Endodermal cell (in vitro differentiated cells): ENCODE measurements at regions not wholly inside any gene's neighbourhood (a gene's known extent, or its start where the extent isn't known, plus 50 kb on each side); places are given as distances from the start of the nearest gene placed in this dataset.

Source experiments
- DNase-seq: peaks from one replicate; pipeline ENCODE4 v3.0.0-alpha.2; 2017
- H3K27ac ChIP-seq: 2 replicates; pipeline ENCODE4 v1.5.1; 2013; ENCODE audit warnings: mild to moderate bottlenecking, low read depth, low read length, moderate library complexity
- H3K27me3 ChIP-seq: 2 replicates; pipeline ENCODE4 v1.6.1; 2013; ENCODE audit warnings: mild to moderate bottlenecking, low read length, moderate library complexity; ENCODE audit not compliant: insufficient read depth, control insufficient read depth, poor library complexity, severe bottlenecking
- H3K36me3 ChIP-seq: 2 replicates; pipeline ENCODE4 v1.7.0; 2013; ENCODE audit warnings: mild to moderate bottlenecking, low read length, moderate library complexity; ENCODE audit not compliant: control insufficient read depth, insufficient read depth
- H3K4me1 ChIP-seq: one replicate; pipeline ENCODE4 v1.7.0; 2013; ENCODE audit warnings: low read length; ENCODE audit not compliant: control insufficient read depth, insufficient read depth
- H3K4me3 ChIP-seq: 2 replicates; pipeline ENCODE4 v1.5.1; 2013; ENCODE audit warnings: mild to moderate bottlenecking, low read length, moderate library complexity
- H3K9ac ChIP-seq: 2 replicates; pipeline ENCODE4 v1.6.1; 2013; ENCODE audit warnings: mild to moderate bottlenecking, low read length, moderate library complexity; ENCODE audit not compliant: poor library complexity, severe bottlenecking; ENCODE audit errors: extremely low read depth
- H3K9me3 ChIP-seq: 2 replicates; pipeline ENCODE4 v1.6.1; 2013; ENCODE audit warnings: mild to moderate bottlenecking, low read length, moderate library complexity; ENCODE audit not compliant: control insufficient read depth
- H3K27ac Mint-ChIP-seq: 2 replicates; pipeline ENCODE4 v1.8.0; 2020; ENCODE audit warnings: mixed read lengths
- H3K27me3 Mint-ChIP-seq: 2 replicates; pipeline ENCODE4 v1.8.0; 2021; ENCODE audit warnings: mild to moderate bottlenecking, mixed read lengths; ENCODE audit not compliant: insufficient read depth
- H3K36me3 Mint-ChIP-seq: 2 replicates; pipeline ENCODE4 v1.8.0; 2020; ENCODE audit warnings: low read depth, mixed read lengths
- H3K4me1 Mint-ChIP-seq: 2 replicates; pipeline ENCODE4 v1.8.0; 2020; ENCODE audit warnings: mixed read lengths
- H3K4me3 Mint-ChIP-seq: 2 replicates; pipeline ENCODE4 v1.8.0; 2020; ENCODE audit warnings: mild to moderate bottlenecking, moderate library complexity, mixed read lengths
- H3K9me3 Mint-ChIP-seq: 2 replicates; pipeline ENCODE4 v1.8.0; 2020; ENCODE audit warnings: mild to moderate bottlenecking, mixed read lengths
- WGBS, 2 experiments: methylation state at CpG; one replicate each; pipeline versions ENCODE4 v1.1.5 to v1.1.7; 2013; ENCODE audit warnings: missing lambda C conversion rate in 2 of 2, mixed read lengths in 1 of 2; ENCODE audit not compliant: insufficient coverage in 1 of 2, insufficient read length in 1 of 2; 5-methylcytosine and 5-hydroxymethylcytosine counted together
- TF ChIP-seq, protein P1 (sequence below): fragments of 200-600 bp; sonication (generic); conservative IDR thresholded peaks from 2 replicates; pipeline ENCODE4 v1.5.0; 2021; ENCODE audit warnings: antibody characterized with exemption, mild to moderate bottlenecking

DNA sequence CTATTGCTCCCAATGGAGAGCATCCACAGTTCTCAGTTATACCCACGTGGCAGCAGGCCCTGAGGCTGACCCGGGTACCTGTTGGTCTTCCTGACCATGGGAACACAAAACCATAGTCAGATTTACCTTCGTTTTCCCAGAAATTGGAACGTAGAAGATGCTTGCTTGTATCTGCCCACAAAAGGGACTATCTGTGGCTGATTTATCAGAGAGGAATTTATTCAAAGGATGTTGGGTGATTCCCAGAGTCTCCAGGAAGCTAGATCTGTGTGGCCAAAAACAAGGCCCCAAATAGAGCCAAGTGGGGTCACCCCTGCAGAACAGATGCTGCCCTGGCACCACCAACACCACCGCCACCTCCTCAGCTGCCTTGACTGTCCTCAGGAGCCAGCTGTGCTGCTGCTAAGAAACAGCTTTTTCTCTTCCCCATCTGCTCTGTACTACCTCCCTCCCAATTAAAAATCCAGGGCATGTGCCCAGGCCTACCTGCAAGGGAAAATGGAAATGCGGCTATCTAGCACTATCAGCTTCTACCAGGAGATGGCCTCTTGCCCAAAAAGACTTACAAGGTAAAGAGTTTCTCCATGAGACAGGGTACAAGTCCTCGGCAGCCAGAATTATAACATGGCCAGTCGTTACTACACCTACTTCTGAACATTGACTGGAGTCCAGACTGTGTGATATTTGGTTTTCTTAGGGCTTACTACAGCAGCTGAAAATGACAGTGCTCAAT, 128.6 kb upstream of the PLEKHG7 start:
- TF ChIP-seq, protein P1, sequence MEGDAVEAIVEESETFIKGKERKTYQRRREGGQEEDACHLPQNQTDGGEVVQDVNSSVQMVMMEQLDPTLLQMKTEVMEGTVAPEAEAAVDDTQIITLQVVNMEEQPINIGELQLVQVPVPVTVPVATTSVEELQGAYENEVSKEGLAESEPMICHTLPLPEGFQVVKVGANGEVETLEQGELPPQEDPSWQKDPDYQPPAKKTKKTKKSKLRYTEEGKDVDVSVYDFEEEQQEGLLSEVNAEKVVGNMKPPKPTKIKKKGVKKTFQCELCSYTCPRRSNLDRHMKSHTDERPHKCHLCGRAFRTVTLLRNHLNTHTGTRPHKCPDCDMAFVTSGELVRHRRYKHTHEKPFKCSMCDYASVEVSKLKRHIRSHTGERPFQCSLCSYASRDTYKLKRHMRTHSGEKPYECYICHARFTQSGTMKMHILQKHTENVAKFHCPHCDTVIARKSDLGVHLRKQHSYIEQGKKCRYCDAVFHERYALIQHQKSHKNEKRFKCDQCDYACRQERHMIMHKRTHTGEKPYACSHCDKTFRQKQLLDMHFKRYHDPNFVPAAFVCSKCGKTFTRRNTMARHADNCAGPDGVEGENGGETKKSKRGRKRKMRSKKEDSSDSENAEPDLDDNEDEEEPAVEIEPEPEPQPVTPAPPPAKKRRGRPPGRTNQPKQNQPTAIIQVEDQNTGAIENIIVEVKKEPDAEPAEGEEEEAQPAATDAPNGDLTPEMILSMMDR, result peak; percentile 77
- no peaks in the 10 kb centered on the region for H3K4me1 ChIP-seq
- H3K27me3 Mint-ChIP-seq, result no peaks in the 10 kb centered on the region
- no peak overlapping the region for H3K4me3 Mint-ChIP-seq
- H3K27me3 ChIP-seq, result no peaks in the 10 kb centered on the region
- no peak overlapping the region for H3K9ac ChIP-seq
- no peaks in the 10 kb centered on the region for H3K36me3 ChIP-seq
- peaks cover 2% of the 10 kb centered on the region for H3K9me3 Mint-ChIP-seq
- no peak overlapping the region for H3K27ac ChIP-seq
- H3K4me3 ChIP-seq, result no peak overlapping the region
- H3K36me3 Mint-ChIP-seq, result no peaks in the 10 kb centered on the region
- no peak overlapping the region for H3K27ac Mint-ChIP-seq
- peak; percentile 83 for DNase-seq
- H3K4me1 Mint-ChIP-seq, result peaks cover 7% of the 10 kb centered on the region
- WGBS, 2 experiments, result 85 to 86% methylated on average over 7 to 8 of the region's 8 CpGs
- peaks cover 4% of the 10 kb centered on the region for H3K9me3 ChIP-seq

DNA sequence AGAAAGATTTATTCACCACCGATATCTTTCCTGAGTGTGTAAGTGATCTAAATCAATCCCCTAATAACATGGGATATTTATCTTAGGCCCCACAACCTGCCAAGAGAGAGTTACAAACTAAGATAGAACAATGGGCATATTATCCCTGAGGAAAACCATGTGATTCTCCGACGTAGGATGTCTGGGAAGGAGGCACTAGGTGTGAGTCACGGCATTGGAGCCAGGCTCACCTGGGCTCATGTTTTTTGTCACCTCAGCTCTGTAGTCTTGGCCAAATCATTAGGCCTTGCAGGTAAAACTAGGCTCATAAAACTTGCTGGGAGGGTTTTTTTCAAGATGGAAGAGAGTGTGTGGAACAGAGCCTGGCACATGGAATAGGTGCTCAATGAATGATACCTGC, 129.7 kb upstream of the PLEKHG7 start:
- Histone ChIP-seq H3K36me3 (no peaks in the 10 kb centered on the region), H3K4me3 (no peak overlapping the region), H3K9ac (no peak overlapping the region), H3K9me3 (peaks cover 4% of the 10 kb centered on the region), H3K4me1 (no peaks in the 10 kb centered on the region), H3K27me3 (no peaks in the 10 kb centered on the region), H3K27ac (no peak overlapping the region)
- Mint-ChIP-seq H3K4me1 (peaks cover 7% of the 10 kb centered on the region), H3K36me3 (no peaks in the 10 kb centered on the region), H3K4me3 (no peak overlapping the region), H3K27ac (no peak overlapping the region), H3K27me3 (no peaks in the 10 kb centered on the region), H3K9me3 (peaks cover 2% of the 10 kb centered on the region)
- 96 to 97% methylated on average over 3 to 4 of the region's 4 CpGs for WGBS, 2 experiments
- DNase-seq, result no peak
- TF ChIP-seq, protein P1, result no peak

DNA sequence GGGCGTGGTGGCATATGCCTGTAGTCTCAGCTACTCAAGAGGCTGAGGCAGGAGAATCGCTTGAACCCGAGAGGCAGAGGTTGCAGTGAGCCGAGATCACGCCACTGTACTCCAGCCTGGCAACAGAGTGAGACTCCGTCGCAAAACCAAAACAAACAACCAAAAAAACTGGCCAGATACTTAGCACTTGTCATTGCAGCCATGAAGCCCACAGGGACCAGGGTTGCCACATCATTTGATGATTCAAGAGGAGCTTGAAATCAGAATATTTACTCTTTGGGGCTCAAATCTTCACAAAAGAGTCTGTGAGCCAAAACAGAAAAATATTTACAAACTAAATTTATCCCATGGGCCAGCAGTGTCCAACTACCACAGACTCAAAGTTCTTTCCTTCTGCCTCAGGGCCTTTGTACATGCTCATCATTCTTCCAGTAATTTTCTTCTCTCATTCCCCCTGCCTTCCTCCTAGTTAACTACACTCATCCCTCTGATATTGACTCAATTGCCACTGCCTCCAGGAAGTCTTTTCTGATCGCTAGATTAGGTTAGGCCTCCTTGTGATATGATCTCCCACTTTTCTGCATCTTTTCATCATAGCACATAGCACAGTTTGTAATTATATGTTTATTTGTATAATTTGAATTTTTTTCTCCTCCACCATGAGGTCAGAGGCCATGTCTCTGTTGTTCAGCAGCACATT, 130.8 kb upstream of the PLEKHG7 start:
- Mint-ChIP-seq H3K36me3 (no peaks in the 10 kb centered on the region), H3K4me1 (peaks cover 7% of the 10 kb centered on the region), H3K27me3 (no peaks in the 10 kb centered on the region), H3K4me3 (no peak overlapping the region), H3K9me3 (no peaks in the 10 kb centered on the region), H3K27ac (no peak overlapping the region)
- TF ChIP-seq, protein P1, result no peak
- no peak overlapping the region for H3K9ac ChIP-seq
- no peak overlapping the region for H3K27ac ChIP-seq
- H3K4me1 ChIP-seq, result no peaks in the 10 kb centered on the region
- H3K9me3 ChIP-seq, result peaks cover 4% of the 10 kb centered on the region
- no peaks in the 10 kb centered on the region for H3K27me3 ChIP-seq
- DNase-seq, result no peak
- H3K4me3 ChIP-seq, result no peak overlapping the region
- WGBS, 2 experiments, result 93 to 97% methylated on average over 6 to 8 of the region's 8 CpGs
- no peaks in the 10 kb centered on the region for H3K36me3 ChIP-seq
